GM23338 (cell line): ENCODE measurements at regions not wholly inside any gene's neighbourhood (a gene's known extent, or its start where the extent isn't known, plus 50 kb on each side); places are given as distances from the start of the nearest gene placed in this dataset.

Experiments used
- ATAC-seq: fragments of 200-7000 bp; cut with Tn5 transposase; 3 replicates; pipeline ENCODE4 v1.9.1; 2020
- DNase-seq: peaks from one replicate; pipeline ENCODE4 v3.0.0-alpha.2; 2015; ENCODE audit warnings: low spot score
- H2AFZ ChIP-seq: fragments of 200-600 bp; sonication (generic); 2 replicates; pipeline ENCODE4 v1.8.0; 2016; ENCODE audit warnings: antibody characterized with exemption, mild to moderate bottlenecking, moderate library complexity
- H3F3A ChIP-seq: fragments of 200-600 bp; sonication (generic); replicated peaks from 2 replicates; pipeline ENCODE4 v1.8.0; 2017; ENCODE audit warnings: antibody characterized with exemption, mixed run types, low read depth
- H3K27ac ChIP-seq: fragments of 200-600 bp; sonication (generic); 2 replicates; pipeline ENCODE4 v1.6.1; 2016; ENCODE audit warnings: low read depth
- H3K27me3 ChIP-seq: fragments of 200-600 bp; sonication (generic); 2 replicates; pipeline ENCODE4 v1.8.0; 2016; ENCODE audit warnings: mild to moderate bottlenecking, mixed run types, moderate library complexity; ENCODE audit not compliant: insufficient read depth
- H3K36me3 ChIP-seq: fragments of 200-600 bp; sonication (generic); 2 replicates; pipeline ENCODE4 v1.8.0; 2016; ENCODE audit warnings: mild to moderate bottlenecking; ENCODE audit not compliant: insufficient read depth
- H3K4me1 ChIP-seq: fragments of 200-600 bp; sonication (generic); 2 replicates; pipeline ENCODE4 v1.8.0; 2016; ENCODE audit warnings: mild to moderate bottlenecking, moderate library complexity; ENCODE audit not compliant: insufficient read depth
- H3K4me2 ChIP-seq: fragments of 200-600 bp; sonication (generic); 2 replicates; pipeline ENCODE4 v1.7.1; 2017; ENCODE audit warnings: mixed run types
- H3K4me3 ChIP-seq: fragments of 200-600 bp; sonication (generic); 2 replicates; pipeline ENCODE4 v1.6.1; 2016; ENCODE audit warnings: mixed run types
- H3K79me2 ChIP-seq: fragments of 200-600 bp; sonication (generic); replicated peaks from 2 replicates; pipeline ENCODE4 v1.8.0; 2017; ENCODE audit warnings: mild to moderate bottlenecking; ENCODE audit not compliant: insufficient read depth
- H3K9me2 ChIP-seq: fragments of 200-600 bp; sonication (generic); 2 replicates; pipeline ENCODE4 v1.8.0; 2017; ENCODE audit not compliant: insufficient read depth
- H4K20me1 ChIP-seq: fragments of 200-600 bp; sonication (generic); replicated peaks from 2 replicates; pipeline ENCODE4 v1.8.0; 2017; ENCODE audit warnings: mild to moderate bottlenecking; ENCODE audit not compliant: insufficient read depth
- H3K27ac Mint-ChIP-seq: 2 replicates; pipeline ENCODE4 v1.8.0; 2020; ENCODE audit warnings: inconsistent platforms, mild to moderate bottlenecking, moderate library complexity, mixed read lengths
- H3K27me3 Mint-ChIP-seq: 3 replicates; pipeline ENCODE4 v1.8.0; 2022; ENCODE audit warnings: low read depth, mild to moderate bottlenecking, moderate library complexity, mixed read lengths, inconsistent platforms; ENCODE audit not compliant: insufficient read depth, poor library complexity
- H3K36me3 Mint-ChIP-seq: 3 replicates; pipeline ENCODE4 v1.8.0; 2021; ENCODE audit warnings: low read depth, mild to moderate bottlenecking, inconsistent platforms, moderate library complexity, mixed read lengths
- H3K4me1 Mint-ChIP-seq: 3 replicates; pipeline ENCODE4 v1.8.0; 2020; ENCODE audit warnings: mild to moderate bottlenecking, inconsistent platforms, mixed read lengths
- H3K4me3 Mint-ChIP-seq: 3 replicates; pipeline ENCODE4 v1.8.0; 2021; ENCODE audit warnings: moderate library complexity, mild to moderate bottlenecking, inconsistent platforms, mixed read lengths
- H3K9me3 Mint-ChIP-seq: 3 replicates; pipeline ENCODE4 v1.8.0; 2020; ENCODE audit warnings: moderate library complexity, mild to moderate bottlenecking, inconsistent platforms, mixed read lengths
- CREB1 ChIP-seq: fragments of 250-450 bp; sonication (Bioruptor Pico); IDR thresholded peaks from 2 replicates; pipeline ENCODE4 v1.5.0; 2020; ENCODE audit warnings: low read depth, mild to moderate bottlenecking, moderate library complexity
- EZH2 ChIP-seq: fragments of 200-600 bp; sonication (generic); IDR thresholded peaks from one replicate; pipeline ENCODE4 v1.8.0; 2017; ENCODE audit warnings: antibody characterized with exemption, mild to moderate bottlenecking, low read depth; ENCODE audit not compliant: unreplicated experiment
- JUNB ChIP-seq: IDR thresholded peaks from one replicate; pipeline ENCODE4 v1.6.1; 2016; ENCODE audit warnings: antibody characterized with exemption; ENCODE audit not compliant: unreplicated experiment
- NANOG ChIP-seq: IDR thresholded peaks from 2 replicates; pipeline ENCODE4 v1.6.1; 2016; ENCODE audit warnings: antibody characterized with exemption, borderline replicate concordance
- POLR2AphosphoS5 ChIP-seq: IDR thresholded peaks from 2 replicates; pipeline ENCODE4 v1.6.1; 2016; ENCODE audit warnings: antibody characterized with exemption, low read depth
- STAT1 ChIP-seq: IDR thresholded peaks from one replicate; pipeline ENCODE4 v1.6.1; 2016; ENCODE audit warnings: antibody characterized with exemption; ENCODE audit not compliant: unreplicated experiment
- ZNF114 ChIP-seq: fragments of 250-450 bp; sonication (Bioruptor Pico); IDR thresholded peaks from 2 replicates; pipeline ENCODE4 v1.5.0; 2020; ENCODE audit warnings: mild to moderate bottlenecking, moderate library complexity
- ZNF331 ChIP-seq: fragments of 250-450 bp; sonication (Bioruptor Pico); IDR thresholded peaks from 2 replicates; pipeline ENCODE4 v1.5.0; 2020; ENCODE audit warnings: low read depth, mild to moderate bottlenecking, moderate library complexity
- TF ChIP-seq, protein P1 (sequence below): IDR thresholded peaks from one replicate; pipeline ENCODE4 v1.6.1; 2018; ENCODE audit warnings: antibody characterized with exemption; ENCODE audit not compliant: unreplicated experiment
- TF ChIP-seq, protein P2 (sequence below): IDR thresholded peaks from 2 replicates; pipeline ENCODE4 v1.6.1; 2016; ENCODE audit warnings: antibody characterized with exemption
- TF ChIP-seq, protein P3 (sequence below): fragments of 250-450 bp; sonication (Bioruptor Pico); IDR thresholded peaks from 2 replicates; pipeline ENCODE4 v1.5.0; 2020; ENCODE audit warnings: mild to moderate bottlenecking, moderate library complexity
- TF ChIP-seq, protein P4 (sequence below), 2 experiments: fragments of 200-600 bp in 1 of 2; sonication (generic) in 1 of 2; conservative IDR thresholded peaks; 2 replicates each; pipeline versions ENCODE4 v1.5.1 to v1.6.1; 2016 to 2017; ENCODE audit warnings: antibody characterized with exemption in 2 of 2, low read depth in 2 of 2, mild to moderate bottlenecking in 2 of 2, moderate library complexity in 1 of 2

DNA sequence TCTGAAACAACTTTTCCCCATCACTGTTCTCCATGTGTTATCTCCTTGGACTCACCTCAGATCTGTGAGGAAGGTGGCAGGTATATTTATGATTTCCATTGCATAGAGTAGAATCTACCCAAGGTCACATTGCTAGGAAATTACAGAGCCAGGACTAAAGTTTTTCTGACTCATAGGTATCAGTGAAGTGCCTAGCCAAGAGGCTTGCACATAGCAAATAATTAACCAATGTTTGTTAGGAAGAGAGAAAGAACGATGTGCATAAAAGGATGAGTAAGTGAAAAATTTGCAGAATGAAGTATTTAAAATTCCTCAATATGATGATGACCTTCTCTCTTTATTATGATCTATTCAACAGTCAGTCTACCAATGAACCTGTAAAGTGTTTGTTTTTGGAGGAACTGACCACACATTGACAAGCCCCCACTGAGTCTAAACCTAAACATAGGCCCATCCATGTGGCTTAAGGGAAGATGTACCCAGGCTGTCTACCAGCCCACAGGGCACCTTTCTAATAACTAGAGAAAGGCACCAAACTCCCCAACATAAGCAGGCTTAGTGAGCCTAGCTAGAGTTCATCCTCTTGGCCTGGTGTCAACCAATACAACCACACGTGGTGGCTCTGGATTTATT lies 252.9 kb upstream of the ZMIZ1 start (continued):
- TF ChIP-seq ZNF114 (CRISPR knock-in tag) (no peak), POLR2AphosphoS5 (no peak), EZH2 (no peak)

DNA sequence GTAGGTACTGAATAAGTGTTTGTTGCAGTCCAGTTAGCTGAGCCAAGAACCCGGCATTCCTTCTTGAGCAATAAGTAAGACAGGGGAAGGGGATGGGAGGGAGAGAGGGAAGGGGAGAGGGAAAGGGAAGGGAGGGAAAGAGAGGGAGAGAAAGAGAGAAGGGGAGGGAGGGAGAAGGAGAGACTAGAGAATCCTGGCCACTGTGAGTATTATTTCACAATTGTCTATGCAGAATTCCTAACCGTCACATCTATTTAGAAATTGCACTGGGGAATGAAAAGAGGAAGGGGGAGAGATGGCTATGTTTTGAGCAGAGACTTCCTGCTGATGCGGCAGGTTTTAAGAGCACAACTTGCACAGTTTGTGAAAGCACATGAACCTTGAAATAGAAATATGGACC lies 251.4 kb upstream of the ZMIZ1 start:
- Histone ChIP-seq H3K9me2 (no peaks in the 10 kb centered on the region), H3K4me2 (0 out of 2 replicates have a peak overlapping the region, but pooled peaks have one; percentile 46), H3K27me3 (no peaks in the 10 kb centered on the region), H3K27ac (no peak overlapping the region), H3K36me3 (no peaks in the 10 kb centered on the region), H3K4me3 (no peak overlapping the region), H3F3A (no peaks in the 10 kb centered on the region), H4K20me1 (no peaks in the 10 kb centered on the region), H3K79me2 (no peaks in the 10 kb centered on the region), H3K4me1 (peaks cover 17% of the 10 kb centered on the region), H2AFZ (peak overlapping the region; percentile 29; the same call in 1 of the 2 replicates)
- no peak overlapping the region for H3K4me3 Mint-ChIP-seq
- H3K27me3 Mint-ChIP-seq, result peaks cover 3% of the 10 kb centered on the region
- H3K27ac Mint-ChIP-seq, result peak overlapping the region; percentile 11; the same call in 1 of the 2 replicates
- ATAC-seq, result no peak
- no peaks in the 10 kb centered on the region for H3K36me3 Mint-ChIP-seq
- peaks cover 14% of the 10 kb centered on the region for H3K4me1 Mint-ChIP-seq
- DNase-seq, result peak; percentile 5
- no peak for TF ChIP-seq ZNF331 (CRISPR knock-in tag)
- no peak for TF ChIP-seq STAT1
- TF ChIP-seq, protein P1, sequence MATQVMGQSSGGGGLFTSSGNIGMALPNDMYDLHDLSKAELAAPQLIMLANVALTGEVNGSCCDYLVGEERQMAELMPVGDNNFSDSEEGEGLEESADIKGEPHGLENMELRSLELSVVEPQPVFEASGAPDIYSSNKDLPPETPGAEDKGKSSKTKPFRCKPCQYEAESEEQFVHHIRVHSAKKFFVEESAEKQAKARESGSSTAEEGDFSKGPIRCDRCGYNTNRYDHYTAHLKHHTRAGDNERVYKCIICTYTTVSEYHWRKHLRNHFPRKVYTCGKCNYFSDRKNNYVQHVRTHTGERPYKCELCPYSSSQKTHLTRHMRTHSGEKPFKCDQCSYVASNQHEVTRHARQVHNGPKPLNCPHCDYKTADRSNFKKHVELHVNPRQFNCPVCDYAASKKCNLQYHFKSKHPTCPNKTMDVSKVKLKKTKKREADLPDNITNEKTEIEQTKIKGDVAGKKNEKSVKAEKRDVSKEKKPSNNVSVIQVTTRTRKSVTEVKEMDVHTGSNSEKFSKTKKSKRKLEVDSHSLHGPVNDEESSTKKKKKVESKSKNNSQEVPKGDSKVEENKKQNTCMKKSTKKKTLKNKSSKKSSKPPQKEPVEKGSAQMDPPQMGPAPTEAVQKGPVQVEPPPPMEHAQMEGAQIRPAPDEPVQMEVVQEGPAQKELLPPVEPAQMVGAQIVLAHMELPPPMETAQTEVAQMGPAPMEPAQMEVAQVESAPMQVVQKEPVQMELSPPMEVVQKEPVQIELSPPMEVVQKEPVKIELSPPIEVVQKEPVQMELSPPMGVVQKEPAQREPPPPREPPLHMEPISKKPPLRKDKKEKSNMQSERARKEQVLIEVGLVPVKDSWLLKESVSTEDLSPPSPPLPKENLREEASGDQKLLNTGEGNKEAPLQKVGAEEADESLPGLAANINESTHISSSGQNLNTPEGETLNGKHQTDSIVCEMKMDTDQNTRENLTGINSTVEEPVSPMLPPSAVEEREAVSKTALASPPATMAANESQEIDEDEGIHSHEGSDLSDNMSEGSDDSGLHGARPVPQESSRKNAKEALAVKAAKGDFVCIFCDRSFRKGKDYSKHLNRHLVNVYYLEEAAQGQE, result no peak
- TF ChIP-seq, protein P2, sequence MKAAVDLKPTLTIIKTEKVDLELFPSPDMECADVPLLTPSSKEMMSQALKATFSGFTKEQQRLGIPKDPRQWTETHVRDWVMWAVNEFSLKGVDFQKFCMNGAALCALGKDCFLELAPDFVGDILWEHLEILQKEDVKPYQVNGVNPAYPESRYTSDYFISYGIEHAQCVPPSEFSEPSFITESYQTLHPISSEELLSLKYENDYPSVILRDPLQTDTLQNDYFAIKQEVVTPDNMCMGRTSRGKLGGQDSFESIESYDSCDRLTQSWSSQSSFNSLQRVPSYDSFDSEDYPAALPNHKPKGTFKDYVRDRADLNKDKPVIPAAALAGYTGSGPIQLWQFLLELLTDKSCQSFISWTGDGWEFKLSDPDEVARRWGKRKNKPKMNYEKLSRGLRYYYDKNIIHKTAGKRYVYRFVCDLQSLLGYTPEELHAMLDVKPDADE, result no peak
- TF ChIP-seq, protein P3, sequence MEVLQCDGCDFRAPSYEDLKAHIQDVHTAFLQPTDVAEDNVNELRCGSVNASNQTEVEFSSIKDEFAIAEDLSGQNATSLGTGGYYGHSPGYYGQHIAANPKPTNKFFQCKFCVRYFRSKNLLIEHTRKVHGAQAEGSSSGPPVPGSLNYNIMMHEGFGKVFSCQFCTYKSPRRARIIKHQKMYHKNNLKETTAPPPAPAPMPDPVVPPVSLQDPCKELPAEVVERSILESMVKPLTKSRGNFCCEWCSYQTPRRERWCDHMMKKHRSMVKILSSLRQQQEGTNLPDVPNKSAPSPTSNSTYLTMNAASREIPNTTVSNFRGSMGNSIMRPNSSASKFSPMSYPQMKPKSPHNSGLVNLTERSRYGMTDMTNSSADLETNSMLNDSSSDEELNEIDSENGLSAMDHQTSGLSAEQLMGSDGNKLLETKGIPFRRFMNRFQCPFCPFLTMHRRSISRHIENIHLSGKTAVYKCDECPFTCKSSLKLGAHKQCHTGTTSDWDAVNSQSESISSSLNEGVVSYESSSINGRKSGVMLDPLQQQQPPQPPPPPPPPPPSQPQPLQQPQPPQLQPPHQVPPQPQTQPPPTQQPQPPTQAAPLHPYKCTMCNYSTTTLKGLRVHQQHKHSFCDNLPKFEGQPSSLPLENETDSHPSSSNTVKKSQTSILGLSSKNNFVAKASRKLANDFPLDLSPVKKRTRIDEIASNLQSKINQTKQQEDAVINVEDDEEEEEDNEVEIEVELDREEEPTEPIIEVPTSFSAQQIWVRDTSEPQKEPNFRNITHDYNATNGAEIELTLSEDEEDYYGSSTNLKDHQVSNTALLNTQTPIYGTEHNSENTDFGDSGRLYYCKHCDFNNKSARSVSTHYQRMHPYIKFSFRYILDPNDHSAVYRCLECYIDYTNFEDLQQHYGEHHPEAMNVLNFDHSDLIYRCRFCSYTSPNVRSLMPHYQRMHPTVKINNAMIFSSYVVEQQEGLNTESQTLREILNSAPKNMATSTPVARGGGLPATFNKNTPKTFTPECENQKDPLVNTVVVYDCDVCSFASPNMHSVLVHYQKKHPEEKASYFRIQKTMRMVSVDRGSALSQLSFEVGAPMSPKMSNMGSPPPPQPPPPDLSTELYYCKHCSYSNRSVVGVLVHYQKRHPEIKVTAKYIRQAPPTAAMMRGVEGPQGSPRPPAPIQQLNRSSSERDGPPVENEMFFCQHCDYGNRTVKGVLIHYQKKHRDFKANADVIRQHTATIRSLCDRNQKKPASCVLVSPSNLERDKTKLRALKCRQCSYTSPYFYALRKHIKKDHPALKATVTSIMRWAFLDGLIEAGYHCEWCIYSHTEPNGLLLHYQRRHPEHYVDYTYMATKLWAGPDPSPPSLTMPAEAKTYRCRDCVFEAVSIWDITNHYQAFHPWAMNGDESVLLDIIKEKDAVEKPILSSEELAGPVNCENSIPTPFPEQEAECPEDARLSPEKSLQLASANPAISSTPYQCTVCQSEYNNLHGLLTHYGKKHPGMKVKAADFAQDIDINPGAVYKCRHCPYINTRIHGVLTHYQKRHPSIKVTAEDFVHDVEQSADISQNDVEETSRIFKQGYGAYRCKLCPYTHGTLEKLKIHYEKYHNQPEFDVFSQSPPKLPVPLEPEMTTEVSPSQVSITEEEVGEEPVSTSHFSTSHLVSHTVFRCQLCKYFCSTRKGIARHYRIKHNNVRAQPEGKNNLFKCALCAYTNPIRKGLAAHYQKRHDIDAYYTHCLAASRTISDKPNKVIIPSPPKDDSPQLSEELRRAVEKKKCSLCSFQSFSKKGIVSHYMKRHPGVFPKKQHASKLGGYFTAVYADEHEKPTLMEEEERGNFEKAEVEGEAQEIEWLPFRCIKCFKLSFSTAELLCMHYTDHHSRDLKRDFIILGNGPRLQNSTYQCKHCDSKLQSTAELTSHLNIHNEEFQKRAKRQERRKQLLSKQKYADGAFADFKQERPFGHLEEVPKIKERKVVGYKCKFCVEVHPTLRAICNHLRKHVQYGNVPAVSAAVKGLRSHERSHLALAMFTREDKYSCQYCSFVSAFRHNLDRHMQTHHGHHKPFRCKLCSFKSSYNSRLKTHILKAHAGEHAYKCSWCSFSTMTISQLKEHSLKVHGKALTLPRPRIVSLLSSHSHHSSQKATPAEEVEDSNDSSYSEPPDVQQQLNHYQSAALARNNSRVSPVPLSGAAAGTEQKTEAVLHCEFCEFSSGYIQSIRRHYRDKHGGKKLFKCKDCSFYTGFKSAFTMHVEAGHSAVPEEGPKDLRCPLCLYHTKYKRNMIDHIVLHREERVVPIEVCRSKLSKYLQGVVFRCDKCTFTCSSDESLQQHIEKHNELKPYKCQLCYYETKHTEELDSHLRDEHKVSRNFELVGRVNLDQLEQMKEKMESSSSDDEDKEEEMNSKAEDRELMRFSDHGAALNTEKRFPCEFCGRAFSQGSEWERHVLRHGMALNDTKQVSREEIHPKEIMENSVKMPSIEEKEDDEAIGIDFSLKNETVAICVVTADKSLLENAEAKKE (CRISPR knock-in tag), result no peak
- TF ChIP-seq NANOG, result no peak
- no peak for TF ChIP-seq JUNB
- TF ChIP-seq, protein P4, sequence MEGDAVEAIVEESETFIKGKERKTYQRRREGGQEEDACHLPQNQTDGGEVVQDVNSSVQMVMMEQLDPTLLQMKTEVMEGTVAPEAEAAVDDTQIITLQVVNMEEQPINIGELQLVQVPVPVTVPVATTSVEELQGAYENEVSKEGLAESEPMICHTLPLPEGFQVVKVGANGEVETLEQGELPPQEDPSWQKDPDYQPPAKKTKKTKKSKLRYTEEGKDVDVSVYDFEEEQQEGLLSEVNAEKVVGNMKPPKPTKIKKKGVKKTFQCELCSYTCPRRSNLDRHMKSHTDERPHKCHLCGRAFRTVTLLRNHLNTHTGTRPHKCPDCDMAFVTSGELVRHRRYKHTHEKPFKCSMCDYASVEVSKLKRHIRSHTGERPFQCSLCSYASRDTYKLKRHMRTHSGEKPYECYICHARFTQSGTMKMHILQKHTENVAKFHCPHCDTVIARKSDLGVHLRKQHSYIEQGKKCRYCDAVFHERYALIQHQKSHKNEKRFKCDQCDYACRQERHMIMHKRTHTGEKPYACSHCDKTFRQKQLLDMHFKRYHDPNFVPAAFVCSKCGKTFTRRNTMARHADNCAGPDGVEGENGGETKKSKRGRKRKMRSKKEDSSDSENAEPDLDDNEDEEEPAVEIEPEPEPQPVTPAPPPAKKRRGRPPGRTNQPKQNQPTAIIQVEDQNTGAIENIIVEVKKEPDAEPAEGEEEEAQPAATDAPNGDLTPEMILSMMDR (conservative IDR thresholded peaks at IDR 0.05; ENCODE audit: low read depth in 2 of 2), result no peak
- no peak for TF ChIP-seq POLR2AphosphoS5
- TF ChIP-seq CREB1 (CRISPR knock-in tag), result no peak
- TF ChIP-seq ZNF114 (CRISPR knock-in tag), result no peak
- TF ChIP-seq EZH2, result no peak
- no peaks in the 10 kb centered on the region for H3K9me3 Mint-ChIP-seq
